HEK293 (cell line): ENCODE measurements at regions not wholly inside any gene's neighbourhood (a gene's known extent, or its start where the extent isn't known, plus 50 kb on each side); places are given as distances from the start of the nearest gene placed in this dataset.

Experiments used
- CTCF ChIA-PET: fragments of 350-600 bp; formaldehyde crosslinking; extraction: SDS; loops from one replicate; lab custom pipeline; 2021; ENCODE audit warnings: antibody characterized with exemption; lab: Yijun Ruan, JAX
- POLR2A ChIA-PET: fragments of 300-600 bp; formaldehyde crosslinking; extraction: SDS; loops from one replicate; lab custom pipeline; 2020; ENCODE audit warnings: antibody characterized with exemption, inconsistent platforms; lab: Yijun Ruan, JAX
- H3K27ac ChIP-seq: fragments of 200-500 bp; sonication (Bioruptor generic); 2 replicates; pipeline ENCODE4 v1.5.1; 2014; ENCODE audit warnings: low read depth, low read length, control low read depth, inconsistent platforms; ENCODE audit errors: extremely low read depth
- H3K36me3 ChIP-seq, 2 experiments: fragments of 200-500 bp in 1 of 2; sonication (Bioruptor generic) in 1 of 2; 1 replicate in 1 of 2; 2 replicates in 1 of 2; pipeline ENCODE4 v1.5.1; 2014 to 2017; ENCODE audit warnings: inconsistent platforms in 2 of 2, low read length in 2 of 2; ENCODE audit not compliant: control insufficient read depth in 2 of 2, insufficient read depth in 1 of 2
- H3K4me1 ChIP-seq: fragments of 200-500 bp; sonication (Bioruptor generic); 2 replicates; pipeline ENCODE4 v1.5.1; 2014; ENCODE audit warnings: mild to moderate bottlenecking, low read length, inconsistent platforms; ENCODE audit not compliant: control insufficient read depth, insufficient read depth
- H3K4me3 ChIP-seq: 2 replicates; pipeline ENCODE4 v1.5.1; 2011; ENCODE audit warnings: low read depth, mild to moderate bottlenecking, control low read depth, low read length, moderate library complexity
- H3K9me3 ChIP-seq: fragments of 200-500 bp; sonication (Bioruptor generic); 2 replicates; pipeline ENCODE4 v1.5.1; 2014; ENCODE audit warnings: low read depth, low read length, inconsistent platforms; ENCODE audit not compliant: control insufficient read depth, insufficient read depth
- GLI4 ChIP-seq: fragments of 450-650 bp; formaldehyde crosslinking; IDR thresholded peaks from 2 replicates; pipeline ENCODE4 v1.5.1; 2016; ENCODE audit warnings: missing biosample characterization, missing genetic modification characterization
- HOXA7 ChIP-seq: sonication (generic); formaldehyde crosslinking; IDR thresholded peaks from 2 replicates; pipeline ENCODE4 v1.8.1; 2022; ENCODE audit warnings: missing genetic modification reagents, borderline replicate concordance
- KLF7 ChIP-seq: fragments of 450-650 bp; formaldehyde crosslinking; IDR thresholded peaks from 2 replicates; pipeline ENCODE4 v1.5.1; 2016; ENCODE audit warnings: missing biosample characterization, missing genetic modification characterization, borderline replicate concordance
- ZBTB48 ChIP-seq: fragments of 450-650 bp; formaldehyde crosslinking; IDR thresholded peaks from 2 replicates; pipeline ENCODE4 v1.5.1; 2016; ENCODE audit warnings: missing biosample characterization, missing genetic modification characterization
- ZNF121 ChIP-seq: fragments of 450-650 bp; formaldehyde crosslinking; IDR thresholded peaks from 2 replicates; pipeline ENCODE4 v1.5.1; 2016; ENCODE audit warnings: missing biosample characterization, missing genetic modification characterization
- ZNF155 ChIP-seq: fragments of 450-650 bp; formaldehyde crosslinking; IDR thresholded peaks from 2 replicates; pipeline ENCODE4 v1.5.1; 2016; ENCODE audit warnings: missing biosample characterization, missing genetic modification characterization
- ZNF175 ChIP-seq: fragments of 450-650 bp; formaldehyde crosslinking; IDR thresholded peaks from 2 replicates; pipeline ENCODE4 v1.5.1; 2016; ENCODE audit warnings: missing biosample characterization, missing genetic modification characterization
- ZNF274 ChIP-seq, 2 experiments: fragments of 200-500 bp in 1 of 2; fragments of 450-650 bp in 1 of 2; sonication (Bioruptor generic) in 1 of 2; formaldehyde crosslinking in 1 of 2; IDR thresholded peaks; 2 replicates each; pipeline versions ENCODE4 v1.5.1 to v1.6.1; 2014 to 2016; ENCODE audit warnings: borderline replicate concordance in 1 of 2, inconsistent platforms in 1 of 2, low read length in 1 of 2, missing biosample characterization in 1 of 2, missing genetic modification characterization in 1 of 2
- ZNF292 ChIP-seq: fragments of 450-650 bp; formaldehyde crosslinking; IDR thresholded peaks from 2 replicates; pipeline ENCODE4 v1.5.1; 2016; ENCODE audit warnings: low read depth, missing biosample characterization, missing genetic modification characterization, borderline replicate concordance
- ZNF398 ChIP-seq: fragments of 450-650 bp; formaldehyde crosslinking; IDR thresholded peaks from 2 replicates; pipeline ENCODE4 v1.5.1; 2017; ENCODE audit warnings: missing biosample characterization, missing genetic modification characterization
- ZNF449 ChIP-seq: fragments of 450-650 bp; formaldehyde crosslinking; IDR thresholded peaks from 2 replicates; pipeline ENCODE4 v1.5.1; 2017; ENCODE audit warnings: missing biosample characterization, mild to moderate bottlenecking, missing genetic modification characterization, moderate library complexity
- ZNF521 ChIP-seq: fragments of 450-650 bp; formaldehyde crosslinking; IDR thresholded peaks from 2 replicates; pipeline ENCODE4 v1.5.1; 2017; ENCODE audit warnings: missing biosample characterization, mild to moderate bottlenecking, missing genetic modification characterization
- ZNF561 ChIP-seq: fragments of 450-650 bp; IDR thresholded peaks from 2 replicates; pipeline ENCODE4 v1.5.1; 2018; ENCODE audit warnings: missing biosample characterization, missing genetic modification characterization, borderline replicate concordance
- ZNF596 ChIP-seq: fragments of 450-650 bp; IDR thresholded peaks from 2 replicates; pipeline ENCODE4 v1.5.0; 2018; ENCODE audit warnings: missing biosample characterization, mild to moderate bottlenecking, missing genetic modification characterization, moderate library complexity
- ZNF621 ChIP-seq: fragments of 450-650 bp; formaldehyde crosslinking; IDR thresholded peaks from 2 replicates; pipeline ENCODE4 v1.5.1; 2017; ENCODE audit warnings: missing biosample characterization, missing genetic modification characterization
- ZNF639 ChIP-seq: fragments of 450-650 bp; formaldehyde crosslinking; IDR thresholded peaks from 2 replicates; pipeline ENCODE4 v1.5.1; 2016; ENCODE audit warnings: missing biosample characterization, missing genetic modification characterization
- ZNF658 ChIP-seq: fragments of 450-650 bp; formaldehyde crosslinking; IDR thresholded peaks from 2 replicates; pipeline ENCODE4; 2016; ENCODE audit warnings: missing biosample characterization, missing genetic modification characterization
- ZSCAN23 ChIP-seq: fragments of 450-650 bp; formaldehyde crosslinking; IDR thresholded peaks from 2 replicates; pipeline ENCODE4 v1.5.1; 2016; ENCODE audit warnings: missing biosample characterization, missing genetic modification characterization

- no peak overlapping the region for H3K27ac ChIP-seq
- TF ChIP-seq ZNF292 (no peak), ZNF639 (tag by site-specific recombination) (no peak), ZBTB48 (tag by site-specific recombination) (no peak), ZNF621 (tag by site-specific recombination) (no peak), ZNF658 (tag by site-specific recombination) (no peak), ZNF155 (no peak), ZNF561 (tag by site-specific recombination) (no peak)
- TF ChIP-seq, all 188 proteins: peak for 0
- POLR2A ChIA-PET = interaction anchor here (0.6 kb wide), 1 partner anchor 103 kb away, joined by 3 read pairs; no protein-coding TSS in a partner anchor
Measured at GRCh38 chr10:131683281-131683861, 217.4 kb upstream of the PPP2R2D start.

GRCh38 chr10:131683941-131684340 lies 216.9 kb upstream of the PPP2R2D start:
- no peak for TF ChIP-seq ZNF561 (tag by site-specific recombination)
- TF ChIP-seq ZNF398 (tag by site-specific recombination) = no peak
- H3K27ac ChIP-seq = no peak overlapping the region
- H3K4me3 ChIP-seq = no peak overlapping the region
- ChIA-PET POLR2A (no interaction called here), CTCF (no interaction called here)
- no peaks in the 10 kb centered on the region for H3K36me3 ChIP-seq
- H3K9me3 ChIP-seq = no peaks in the 10 kb centered on the region
- H3K4me1 ChIP-seq = no peaks in the 10 kb centered on the region

More at GRCh38 chr10:131683281-131683861, 217.4 kb upstream of the PPP2R2D start:
- CTCF ChIA-PET = no interaction called here
- Histone ChIP-seq H3K4me1 (no peaks in the 10 kb centered on the region), H3K9me3 (no peaks in the 10 kb centered on the region), H3K4me3 (no peak overlapping the region), H3K36me3 (no peaks in the 10 kb centered on the region)

- no peaks in the 10 kb centered on the region for H3K36me3 ChIP-seq
- no peak overlapping the region for H3K27ac ChIP-seq
- H3K4me1 ChIP-seq = no peaks in the 10 kb centered on the region
- no peak overlapping the region for H3K4me3 ChIP-seq
- TF ChIP-seq ZNF121 (tag by site-specific recombination) (no peak), ZNF292 (no peak), ZNF274 (IDR thresholded peaks at IDR 0.05; ENCODE audit: low read length) (no peak), ZNF274 (tag by site-specific recombination; IDR thresholded peaks at IDR 0.05; ENCODE audit: borderline replicate concordance) (no peak), ZSCAN23 (tag by site-specific recombination) (no peak), ZNF449 (tag by site-specific recombination) (no peak), ZNF175 (no peak), GLI4 (no peak), ZNF596 (no peak), KLF7 (tag by site-specific recombination) (no peak), HOXA7 (CRISPR knock-in tag) (no peak), ZNF521 (no peak)
- H3K9me3 ChIP-seq = no peaks in the 10 kb centered on the region
- POLR2A ChIA-PET = no interaction called here
- CTCF ChIA-PET = interaction anchor here (0.6 kb wide), 1 partner anchor 461 kb away, joined by 4 read pairs; no protein-coding TSS in a partner anchor
Measured at GRCh38 chr10:131685007-131685406, 215.8 kb upstream of the PPP2R2D start.
